Mesendoderm (in vitro differentiated cells): ENCODE measurements at regions not wholly inside any gene's neighbourhood (a gene's known extent, or its start where the extent isn't known, plus 50 kb on each side); places are given as distances from the start of the nearest gene placed in this dataset.

Experiments
- DNase-seq: peaks from one replicate; pipeline ENCODE4 v3.0.0; 2013
- H2AK5ac ChIP-seq: 2 replicates; pipeline ENCODE4 v1.6.1; 2013; ENCODE audit warnings: low read length, inconsistent platforms
- H2BK120ac ChIP-seq: 2 replicates; pipeline ENCODE4 v1.6.1; 2013; ENCODE audit warnings: low read depth, mild to moderate bottlenecking, low read length, moderate library complexity, mixed read lengths
- H2BK15ac ChIP-seq: replicated peaks from 2 replicates; pipeline ENCODE4 v1.6.1; 2013; ENCODE audit warnings: low read depth, mild to moderate bottlenecking, moderate library complexity
- H2BK5ac ChIP-seq: 2 replicates; pipeline ENCODE4 v1.6.1; 2013; ENCODE audit warnings: low read length, inconsistent platforms
- H3K18ac ChIP-seq: 2 replicates; pipeline ENCODE4 v1.6.1; 2013; ENCODE audit warnings: mild to moderate bottlenecking, low read length, mixed read lengths
- H3K23ac ChIP-seq: one replicate; pipeline ENCODE4 v1.6.1; 2013; ENCODE audit warnings: low read length
- H3K27ac ChIP-seq: 2 replicates; pipeline ENCODE4 v1.5.1; 2013; ENCODE audit warnings: low read depth, mild to moderate bottlenecking, inconsistent platforms, low read length, moderate library complexity
- H3K27me3 ChIP-seq: 2 replicates; pipeline ENCODE4 v1.6.1; 2013; ENCODE audit warnings: low read length, control low read depth, mild to moderate bottlenecking, inconsistent platforms; ENCODE audit not compliant: insufficient read depth, poor library complexity
- H3K36me3 ChIP-seq: 2 replicates; pipeline ENCODE4 v1.6.1; 2013; ENCODE audit warnings: low read length, inconsistent platforms; ENCODE audit not compliant: control insufficient read depth, insufficient read depth
- H3K4ac ChIP-seq: one replicate; pipeline ENCODE4 v1.6.1; 2013; ENCODE audit warnings: low read depth, mild to moderate bottlenecking, low read length, moderate library complexity
- H3K4me1 ChIP-seq: 2 replicates; pipeline ENCODE4 v1.6.1; 2013; ENCODE audit warnings: low read depth, low read length, inconsistent platforms; ENCODE audit not compliant: control insufficient read depth
- H3K4me2 ChIP-seq: 2 replicates; pipeline ENCODE4 v1.6.1; 2013; ENCODE audit warnings: low read length
- H3K4me3 ChIP-seq: 2 replicates; pipeline ENCODE4 v1.5.1; 2013; ENCODE audit warnings: mild to moderate bottlenecking, low read length
- H3K56ac ChIP-seq: one replicate; pipeline ENCODE4 v1.6.1; 2013; ENCODE audit warnings: low read length
- H3K79me1 ChIP-seq: 2 replicates; pipeline ENCODE4 v1.6.1; 2013; ENCODE audit warnings: low read length, inconsistent platforms
- H3K79me2 ChIP-seq: 2 replicates; pipeline ENCODE4 v1.6.1; 2013; ENCODE audit warnings: mild to moderate bottlenecking, low read length; ENCODE audit not compliant: control insufficient read depth, insufficient read depth
- H3K9ac ChIP-seq: 2 replicates; pipeline ENCODE4 v1.6.1; 2013; ENCODE audit warnings: low read length, inconsistent platforms
- H4K5ac ChIP-seq: one replicate; pipeline ENCODE4 v1.6.1; 2013; ENCODE audit warnings: low read length
- H4K8ac ChIP-seq: one replicate; pipeline ENCODE4 v1.6.1; 2013; ENCODE audit warnings: low read depth, mild to moderate bottlenecking, control low read depth, low read length, moderate library complexity
- WGBS: extraction: QIAGEN DNeasy Blood & Tissue Kit; methylation state at CpG from one replicate; pipeline ENCODE4 v1.1.7; 2013; ENCODE audit warnings: low lambda C conversion rate, missing lambda C conversion rate; ENCODE audit not compliant: insufficient coverage; ENCODE audit errors: extremely low coverage; 5-methylcytosine and 5-hydroxymethylcytosine counted together

DNA sequence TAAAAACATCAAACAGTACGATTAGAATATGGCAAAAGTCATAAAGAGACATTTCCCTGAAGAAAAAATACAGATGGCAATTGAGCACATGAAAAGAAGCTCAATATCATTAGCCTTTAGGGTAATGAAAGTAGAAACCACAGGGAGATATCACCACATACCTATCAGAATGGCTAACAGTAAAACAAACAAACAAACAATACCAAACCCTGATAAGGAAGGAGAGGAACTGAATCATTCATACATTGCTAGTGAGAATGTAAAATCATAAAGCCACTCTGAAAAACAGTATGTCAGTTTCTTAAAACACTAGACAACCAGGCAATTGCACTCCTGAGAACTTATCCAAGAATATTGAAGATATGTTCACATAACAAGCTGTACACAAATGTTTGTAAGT lies 1342.5 kb upstream of the SLC10A2 start:
- Histone ChIP-seq H4K8ac (no peak overlapping the region), H3K4ac (no peak overlapping the region)
- peak; percentile 34 for DNase-seq

DNA sequence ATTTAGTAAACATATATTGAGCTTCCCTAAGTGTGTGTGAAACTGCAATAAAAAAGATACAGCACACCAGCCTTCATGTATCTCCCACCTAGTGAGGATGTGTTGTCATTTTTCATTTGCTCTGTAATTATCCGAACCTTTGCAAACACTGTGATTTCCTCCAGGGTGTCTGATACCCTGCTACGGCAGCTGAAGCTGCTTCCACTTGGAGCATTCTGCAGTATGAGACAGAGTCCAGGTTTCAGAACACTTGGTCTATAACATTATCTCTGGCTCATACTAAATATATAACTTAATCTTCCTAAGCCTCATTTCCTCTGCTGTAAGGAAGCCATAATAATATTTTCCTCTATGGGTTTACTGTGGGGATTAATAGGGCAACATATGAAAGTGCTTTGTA lies 1338.1 kb upstream of the SLC10A2 start:
- Histone ChIP-seq H4K8ac (no peak overlapping the region), H3K79me2 (no peaks in the 10 kb centered on the region), H3K27me3 (no peaks in the 10 kb centered on the region), H3K79me1 (no peaks in the 10 kb centered on the region), H2BK120ac (no peak overlapping the region), H3K56ac (no peak overlapping the region), H3K36me3 (no peaks in the 10 kb centered on the region), H4K5ac (no peak overlapping the region), H3K4me1 (no peaks in the 10 kb centered on the region), H3K23ac (no peak overlapping the region), H2BK5ac (no peak overlapping the region), H3K18ac (no peak overlapping the region), H3K9ac (no peak overlapping the region), H3K27ac (no peak overlapping the region), H3K4me2 (no peak overlapping the region), H3K4me3 (no peak overlapping the region), H2AK5ac (no peak overlapping the region), H3K4ac (no peak overlapping the region), H2BK15ac (no peak overlapping the region)
- no peak for DNase-seq
- WGBS, result no CpG with 5 or more reads among the region's 2 CpGs

More for the DNA sequence above, 1342.5 kb upstream of the SLC10A2 start:
- no peak overlapping the region for H3K4me2 ChIP-seq
- no peak overlapping the region for H4K5ac ChIP-seq
- H3K79me1 ChIP-seq, result no peaks in the 10 kb centered on the region
- no peak overlapping the region for H2AK5ac ChIP-seq
- no peak overlapping the region for H2BK5ac ChIP-seq
- H3K27me3 ChIP-seq, result no peaks in the 10 kb centered on the region
- no peak overlapping the region for H3K4me3 ChIP-seq
- no peak overlapping the region for H3K56ac ChIP-seq
- no peak overlapping the region for H3K27ac ChIP-seq
- H3K18ac ChIP-seq, result no peak overlapping the region
- H2BK120ac ChIP-seq, result no peak overlapping the region
- no peaks in the 10 kb centered on the region for H3K4me1 ChIP-seq
- no peak overlapping the region for H3K23ac ChIP-seq
- no peaks in the 10 kb centered on the region for H3K36me3 ChIP-seq
- no peak overlapping the region for H3K9ac ChIP-seq
- no peak overlapping the region for H2BK15ac ChIP-seq
- no CpG with 5 or more reads among the region's 1 CpG for WGBS
- no peaks in the 10 kb centered on the region for H3K79me2 ChIP-seq

DNA sequence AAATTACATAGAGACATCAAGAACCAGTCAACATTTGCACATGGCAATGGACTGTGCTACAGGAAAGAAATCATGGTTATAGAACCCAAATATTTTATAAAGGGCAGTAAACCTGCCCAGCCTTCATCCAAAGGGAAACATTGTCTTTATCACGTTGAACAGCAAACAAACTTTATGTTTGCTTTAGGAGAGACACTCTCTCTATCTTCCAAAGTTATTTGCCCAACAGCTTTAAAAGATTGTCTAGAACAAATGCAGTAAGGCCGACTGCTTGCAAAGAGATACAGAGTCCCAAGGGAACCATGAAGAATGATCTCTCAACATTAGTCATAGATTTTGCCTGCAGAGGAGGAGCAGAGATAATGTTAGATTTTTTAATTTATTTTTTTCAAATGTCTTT lies 1323.5 kb upstream of the SLC10A2 start:
- H3K4ac ChIP-seq, result no peak overlapping the region
- H2BK5ac ChIP-seq, result no peak overlapping the region
- H3K79me1 ChIP-seq, result no peaks in the 10 kb centered on the region
- H3K27ac ChIP-seq, result no peak overlapping the region
- no peak overlapping the region for H4K8ac ChIP-seq
- no peak overlapping the region for H2BK15ac ChIP-seq
- no peaks in the 10 kb centered on the region for H3K36me3 ChIP-seq
- no peak overlapping the region for H3K4me3 ChIP-seq
- no peak overlapping the region for H3K18ac ChIP-seq
- no peak for DNase-seq
- H3K4me1 ChIP-seq, result no peaks in the 10 kb centered on the region
- no peak overlapping the region for H2BK120ac ChIP-seq
- no peaks in the 10 kb centered on the region for H3K27me3 ChIP-seq
- no peak overlapping the region for H3K56ac ChIP-seq
- no peak overlapping the region for H4K5ac ChIP-seq
- no peaks in the 10 kb centered on the region for H3K79me2 ChIP-seq
- H3K23ac ChIP-seq, result no peak overlapping the region
- WGBS, result no CpG with 5 or more reads among the region's 2 CpGs
- H3K4me2 ChIP-seq, result no peak overlapping the region
- no peak overlapping the region for H2AK5ac ChIP-seq
- H3K9ac ChIP-seq, result no peak overlapping the region

DNA sequence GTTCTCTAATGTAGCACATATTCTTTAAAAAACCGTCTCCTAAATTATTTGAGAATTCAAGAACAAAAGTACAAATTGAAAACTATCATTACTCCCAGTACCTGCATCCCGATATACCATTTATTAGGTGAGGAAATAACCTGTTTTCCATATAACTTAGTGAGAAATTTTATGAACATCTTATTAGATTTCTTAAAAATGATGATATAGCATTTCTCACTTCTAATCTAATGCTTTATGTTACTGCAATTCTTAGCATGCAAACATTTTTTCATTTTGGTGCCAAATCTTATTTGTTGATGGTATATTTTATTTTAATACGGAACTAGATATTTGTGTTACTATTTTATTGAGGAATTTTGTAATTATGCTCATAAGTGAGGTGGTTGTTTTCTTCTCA lies 1321.3 kb upstream of the SLC10A2 start:
- Histone ChIP-seq H2BK5ac (no peak overlapping the region), H4K5ac (no peak overlapping the region), H3K4me3 (no peak overlapping the region), H3K36me3 (no peaks in the 10 kb centered on the region), H3K27ac (no peak overlapping the region), H3K18ac (no peak overlapping the region), H2AK5ac (no peak overlapping the region), H3K79me1 (no peaks in the 10 kb centered on the region), H3K4me1 (no peaks in the 10 kb centered on the region), H4K8ac (no peak overlapping the region), H3K23ac (no peak overlapping the region), H3K56ac (no peak overlapping the region), H2BK15ac (no peak overlapping the region), H3K4me2 (no peak overlapping the region), H3K4ac (no peak overlapping the region), H3K27me3 (no peaks in the 10 kb centered on the region), H3K9ac (no peak overlapping the region), H3K79me2 (no peaks in the 10 kb centered on the region), H2BK120ac (no peak overlapping the region)
- WGBS, result no CpG with 5 or more reads among the region's 3 CpGs
- no peak for DNase-seq

DNA sequence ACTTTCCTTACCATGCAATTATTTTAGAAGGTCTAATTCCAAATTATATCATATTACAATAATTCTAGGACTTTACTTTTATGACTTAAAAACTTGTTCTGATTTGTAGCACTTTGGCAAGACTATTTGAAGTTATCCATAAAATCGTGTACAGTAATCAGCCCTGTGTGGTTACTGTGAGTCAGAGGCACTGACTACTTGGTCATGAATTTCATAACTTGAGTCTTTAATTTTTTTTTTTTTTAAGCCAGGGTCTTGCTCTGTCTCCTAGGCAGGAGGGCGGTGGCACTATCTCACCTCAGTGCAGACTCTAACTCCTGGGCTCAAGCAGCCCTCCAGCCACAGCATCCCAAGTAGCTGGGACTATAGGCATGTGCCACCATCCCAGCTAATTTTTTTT lies 1319.2 kb upstream of the SLC10A2 start:
- H3K23ac ChIP-seq, result no peak overlapping the region
- H3K79me2 ChIP-seq, result no peaks in the 10 kb centered on the region
- H3K4me2 ChIP-seq, result no peak overlapping the region
- no peak overlapping the region for H3K4ac ChIP-seq
- H4K5ac ChIP-seq, result no peak overlapping the region
- H3K9ac ChIP-seq, result no peak overlapping the region
- no peaks in the 10 kb centered on the region for H3K36me3 ChIP-seq
- no CpG with 5 or more reads among the region's 2 CpGs for WGBS
- no peaks in the 10 kb centered on the region for H3K79me1 ChIP-seq
- H3K56ac ChIP-seq, result no peak overlapping the region
- H3K4me3 ChIP-seq, result no peak overlapping the region
- H3K27me3 ChIP-seq, result no peaks in the 10 kb centered on the region
- no peaks in the 10 kb centered on the region for H3K4me1 ChIP-seq
- no peak overlapping the region for H2BK5ac ChIP-seq
- no peak overlapping the region for H3K27ac ChIP-seq
- no peak overlapping the region for H4K8ac ChIP-seq
- H2AK5ac ChIP-seq, result no peak overlapping the region
- no peak overlapping the region for H2BK120ac ChIP-seq
- no peak overlapping the region for H3K18ac ChIP-seq
- H2BK15ac ChIP-seq, result no peak overlapping the region
- no peak for DNase-seq

DNA sequence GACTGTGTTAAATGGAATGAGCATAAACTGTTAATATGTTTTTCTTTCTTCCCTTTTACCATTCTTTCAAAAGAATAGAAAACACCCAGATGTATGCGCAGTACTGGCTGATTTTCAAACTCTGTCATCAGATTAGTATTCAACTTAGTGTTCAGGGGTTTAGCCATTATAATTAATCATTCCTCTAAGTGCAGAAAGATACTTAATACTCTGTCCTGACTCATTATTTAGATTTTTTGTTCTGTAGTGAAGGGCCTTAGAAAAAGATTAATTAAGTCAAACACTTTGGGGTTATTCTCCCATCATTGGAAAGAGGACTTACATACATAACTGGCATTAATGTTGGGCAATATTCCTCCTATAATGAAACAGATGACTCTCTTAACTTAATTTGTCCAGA lies 1316.7 kb upstream of the SLC10A2 start:
- Histone ChIP-seq H2BK5ac (no peak overlapping the region), H4K5ac (no peak overlapping the region), H3K36me3 (no peaks in the 10 kb centered on the region), H3K23ac (no peak overlapping the region), H3K56ac (no peak overlapping the region), H3K4ac (no peak overlapping the region), H3K79me2 (no peaks in the 10 kb centered on the region), H2BK15ac (no peak overlapping the region), H3K18ac (no peak overlapping the region), H3K4me1 (no peaks in the 10 kb centered on the region), H3K4me3 (no peak overlapping the region), H3K27me3 (no peaks in the 10 kb centered on the region), H2AK5ac (no peak overlapping the region), H3K27ac (no peak overlapping the region), H3K79me1 (no peaks in the 10 kb centered on the region), H4K8ac (no peak overlapping the region), H3K9ac (no peak overlapping the region), H2BK120ac (no peak overlapping the region), H3K4me2 (no peak overlapping the region)
- no CpG with 5 or more reads among the region's 1 CpG for WGBS
- DNase-seq, result no peak
